ENCODE measurements at regions not wholly inside any gene's neighbourhood (a gene's known extent, or its start where the extent isn't known, plus 50 kb on each side); places are given as distances from the start of the nearest gene placed in this dataset.
A peak's percentile ranks its signal among the peaks of the same experiment; 100 is the strongest.
"Not testable (repeated sequence)": the region's sequence is repeated elsewhere in the genome, so short reads cannot be mapped to it uniquely, and the experiment has no call there.

DNA sequence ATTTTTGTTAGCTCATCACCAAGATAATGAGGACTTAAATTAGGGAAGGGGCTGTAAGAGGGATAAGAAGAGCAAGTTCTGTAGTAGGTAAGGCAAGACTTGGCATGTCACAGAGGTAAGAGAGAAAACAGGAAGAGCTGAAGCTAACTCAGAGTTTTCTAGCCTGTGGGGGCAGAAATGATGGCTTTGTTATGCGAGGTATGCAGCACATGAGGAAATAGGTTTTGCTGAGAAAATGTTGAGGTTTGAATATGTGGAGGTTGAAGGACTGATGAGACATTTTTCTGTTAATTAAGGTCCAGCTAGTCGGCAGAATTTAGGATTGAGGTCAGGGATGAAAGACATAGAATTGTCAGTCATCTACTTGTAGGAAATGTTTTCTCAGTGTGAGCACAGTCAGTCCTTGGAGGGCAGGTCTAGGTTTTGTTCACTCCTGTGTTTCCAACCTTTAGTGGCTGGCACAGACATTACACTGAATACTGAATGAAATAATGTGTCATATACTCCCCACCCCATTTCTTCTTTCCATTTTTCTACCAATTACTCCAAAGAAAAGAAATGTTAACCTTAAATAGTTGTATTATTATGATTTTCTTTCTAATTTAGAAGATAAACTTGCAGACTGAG lies 154.0 kb upstream of the AADAT start:
- DNase-seq: no peak

DNA sequence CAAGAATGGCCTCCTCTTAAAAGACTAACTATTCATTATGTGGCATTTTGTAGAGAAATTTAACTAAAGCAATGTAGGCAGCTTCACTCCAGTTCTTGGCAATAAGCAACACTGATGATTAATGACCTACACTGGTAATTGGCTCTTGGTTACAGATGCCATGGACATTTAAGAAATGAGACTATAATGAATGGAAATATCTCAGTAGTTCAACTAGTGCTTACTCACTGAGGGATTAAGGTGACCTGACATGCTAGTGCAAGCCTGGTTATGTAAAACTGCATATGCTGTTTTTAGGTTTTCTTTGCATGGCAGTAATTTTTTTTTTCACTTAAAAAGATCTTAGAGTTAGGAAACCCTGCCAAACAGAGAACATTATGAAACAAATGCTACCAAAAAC lies 152.7 kb upstream of the AADAT start:
- peak; percentile 46 for DNase-seq

DNA sequence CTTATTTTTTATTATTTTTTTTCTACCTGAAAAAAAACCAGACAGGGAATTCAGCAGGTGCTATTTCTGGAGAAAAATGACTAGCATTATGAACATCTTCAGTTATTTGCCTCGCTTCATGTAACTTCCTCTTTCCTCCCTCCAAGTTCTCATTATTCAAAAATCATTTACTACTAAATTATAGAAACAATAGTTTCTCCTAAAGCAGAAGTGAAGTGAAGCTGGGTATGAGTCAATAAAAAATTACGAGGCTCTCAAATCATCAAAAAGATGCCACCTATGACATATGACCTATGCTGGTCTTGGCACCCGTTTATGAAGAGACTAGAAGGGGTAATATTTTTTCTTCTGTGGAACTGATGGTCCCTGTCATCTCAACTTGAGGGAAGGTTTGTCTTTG lies 145.0 kb upstream of the AADAT start:
- DNase-seq: no peak

GRCh38 chr4:170231377-170231776 lies 141.6 kb upstream of the AADAT start:
- no peak for DNase-seq

DNA sequence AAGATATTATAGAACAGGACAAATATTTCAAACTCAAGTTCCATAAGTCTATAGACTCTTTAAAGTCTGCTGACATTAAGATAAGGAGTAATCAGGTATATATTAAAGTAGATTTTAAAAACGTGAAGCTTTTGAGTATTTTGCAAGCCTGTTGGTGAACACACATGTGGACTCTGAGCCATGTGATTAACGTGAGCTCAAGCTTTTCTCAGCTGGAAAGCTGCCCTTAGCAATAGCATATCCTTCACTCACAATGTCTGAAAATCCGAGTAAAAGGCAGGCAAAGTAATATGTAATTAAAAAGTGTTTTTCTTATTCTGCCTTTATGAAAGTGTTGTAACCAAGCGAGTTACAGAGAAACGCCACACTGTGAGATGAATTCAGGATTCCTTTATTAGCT lies 140.5 kb upstream of the AADAT start:
- no peak for DNase-seq

DNA sequence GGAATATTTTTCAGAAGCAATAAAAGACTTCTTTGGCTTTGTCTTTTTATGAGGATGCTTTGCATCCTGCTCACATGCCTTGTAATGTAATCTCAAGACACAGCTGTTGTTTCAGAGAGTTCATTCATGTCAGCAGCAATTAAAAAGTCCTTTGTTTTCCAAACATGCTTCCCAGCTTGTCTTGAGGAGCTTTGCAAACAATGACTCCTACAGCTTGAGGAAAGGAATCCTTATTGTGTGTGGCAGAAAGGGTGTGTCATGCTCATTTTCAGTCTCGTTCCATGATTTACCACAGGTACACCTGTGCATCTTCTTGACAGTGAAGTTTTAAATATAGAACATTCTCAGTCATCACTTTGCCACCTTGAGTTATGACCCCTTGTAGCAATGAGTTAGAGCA lies 139.2 kb upstream of the AADAT start:
- DNase-seq: no peak

- DNase-seq: peak; percentile 16
These were observed 138.2 kb upstream of the AADAT start for GRCh38 chr4:170227928-170228327.

GRCh38 chr4:170226288-170226687 lies 136.5 kb upstream of the AADAT start:
- DNase-seq: no peak

DNA sequence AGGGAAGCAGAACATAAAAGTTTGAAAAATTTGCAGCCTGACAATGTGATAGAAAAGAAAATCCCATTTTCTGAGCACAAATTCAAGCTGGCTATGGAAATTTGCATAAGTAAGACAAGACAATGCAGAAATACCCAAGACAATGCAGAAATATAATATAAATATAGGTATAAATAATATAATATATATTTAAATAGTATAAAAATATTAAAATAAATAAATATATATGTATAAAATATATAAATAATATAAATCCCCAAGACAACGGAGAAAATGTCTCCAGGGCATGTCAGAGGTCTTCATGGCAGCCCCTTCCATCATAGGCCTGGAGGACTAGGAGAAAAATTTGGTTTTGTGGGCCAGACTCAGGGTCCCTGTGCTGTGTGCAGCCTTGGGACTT lies 125.0 kb upstream of the AADAT start:
- no peak for DNase-seq

GRCh38 chr4:170214101-170214500 lies 124.3 kb upstream of the AADAT start:
- no peak for DNase-seq

DNA sequence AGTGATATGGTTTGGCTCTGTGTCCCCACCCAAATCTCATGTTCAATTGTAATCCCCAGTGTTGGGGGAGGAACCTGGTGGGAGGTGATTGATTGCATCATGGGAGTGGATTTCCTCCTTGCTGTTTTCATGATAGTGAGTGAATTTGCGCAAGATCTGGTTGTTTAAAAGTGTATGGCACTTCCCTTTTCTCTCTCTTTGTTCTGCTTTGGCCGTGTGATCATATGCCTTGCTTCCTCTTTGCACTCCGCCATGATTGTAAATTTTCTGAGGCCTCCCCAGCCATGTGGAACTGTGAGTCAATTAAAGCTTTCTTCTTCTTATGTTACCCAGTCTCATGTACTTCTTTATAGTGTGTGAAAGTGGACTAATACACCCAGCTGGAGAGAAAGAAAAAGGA lies 113.0 kb upstream of the AADAT start:
- DNase-seq: no peak

- DNase-seq: peak; percentile 9
These were observed 109.0 kb upstream of the AADAT start for GRCh38 chr4:170198747-170199146.

GRCh38 chr4:170194794-170195193 lies 105.0 kb upstream of the AADAT start:
- DNase-seq: not testable (repeated sequence)

DNA sequence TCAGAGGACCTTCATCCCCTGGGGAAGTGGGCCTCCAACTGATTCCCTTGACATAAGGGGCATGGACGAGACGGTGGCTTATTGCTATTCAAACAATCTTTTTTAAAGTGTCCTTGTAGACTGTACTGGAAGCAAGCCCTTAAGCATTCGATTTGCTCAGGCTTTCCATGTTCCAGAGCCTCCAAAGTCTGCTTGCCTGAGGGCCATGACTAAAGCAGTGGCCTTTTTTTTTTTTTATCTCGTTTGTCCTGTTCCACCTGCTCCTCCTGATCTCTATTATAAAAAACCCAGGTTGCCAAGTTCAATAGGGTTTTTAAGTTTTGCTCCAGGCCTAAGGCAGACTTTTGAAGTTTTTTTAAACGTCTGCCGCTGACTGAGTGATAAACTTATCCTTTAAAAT lies 103.7 kb upstream of the AADAT start:
- DNase-seq: no peak

- DNase-seq: no peak
These were observed 100.5 kb upstream of the AADAT start for GRCh38 chr4:170190265-170190664.

DNA sequence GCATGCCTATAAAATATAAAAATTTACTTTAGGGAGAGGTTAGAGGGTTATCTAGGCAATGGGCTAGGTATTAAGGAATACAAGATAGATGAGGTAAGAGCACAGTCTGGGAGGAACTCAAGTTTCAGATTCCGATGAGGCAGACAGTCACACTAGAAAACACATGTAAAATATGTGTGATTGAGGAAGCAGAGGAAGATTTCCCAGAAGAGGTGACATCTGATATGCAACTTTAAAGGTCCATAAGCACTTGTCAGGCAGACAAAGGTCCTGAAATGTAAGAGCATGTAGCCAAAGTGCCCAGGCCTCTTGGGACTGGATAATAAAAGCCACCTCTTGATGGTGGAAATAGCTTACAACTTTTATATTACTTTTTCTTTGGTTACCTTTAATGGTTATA lies 81.1 kb upstream of the AADAT start:
- DNase-seq: no peak

DNA sequence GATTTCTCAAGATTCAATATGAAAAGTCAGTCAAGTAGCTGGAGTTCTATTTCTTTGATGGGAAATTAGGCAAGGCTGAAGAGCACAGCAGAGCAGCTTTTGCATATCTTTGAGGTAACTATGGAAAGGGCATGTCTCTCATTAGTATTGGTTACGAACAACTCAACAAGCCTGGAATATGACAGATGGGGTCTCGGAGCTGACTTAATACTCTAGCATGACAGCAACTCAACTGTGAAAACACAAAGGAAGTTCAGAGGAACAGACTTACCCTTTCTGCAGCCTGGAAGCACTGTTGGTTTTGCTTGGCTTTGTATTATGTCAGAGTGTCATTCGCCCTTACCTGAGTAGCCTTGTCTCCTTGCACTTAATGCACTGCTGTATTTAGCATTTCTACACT lies 79.9 kb upstream of the AADAT start:
- peak; percentile 29 for DNase-seq

DNA sequence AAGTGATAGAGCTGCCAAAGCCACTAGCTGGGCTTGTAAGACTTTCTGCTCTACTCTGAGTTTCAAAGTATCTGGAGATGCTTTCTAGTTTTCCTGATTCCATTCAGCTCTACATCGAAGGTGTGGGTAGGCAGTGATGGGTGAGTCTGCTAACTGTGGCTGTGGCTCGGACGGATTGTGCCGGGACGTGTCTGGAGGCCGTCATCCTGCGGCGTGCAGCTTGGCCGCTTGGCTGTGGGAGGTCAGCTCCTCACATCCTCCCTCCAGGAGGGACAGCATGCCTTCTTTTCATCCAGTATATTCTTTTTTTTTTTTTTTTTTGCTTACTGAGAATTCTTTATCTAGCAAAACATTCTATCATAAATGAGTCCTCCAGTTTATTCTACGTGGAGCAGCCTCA lies 77.9 kb upstream of the AADAT start:
- DNase-seq: no peak

- not testable (repeated sequence) for DNase-seq
These were observed 76.4 kb upstream of the AADAT start for GRCh38 chr4:170166193-170166592.

DNA sequence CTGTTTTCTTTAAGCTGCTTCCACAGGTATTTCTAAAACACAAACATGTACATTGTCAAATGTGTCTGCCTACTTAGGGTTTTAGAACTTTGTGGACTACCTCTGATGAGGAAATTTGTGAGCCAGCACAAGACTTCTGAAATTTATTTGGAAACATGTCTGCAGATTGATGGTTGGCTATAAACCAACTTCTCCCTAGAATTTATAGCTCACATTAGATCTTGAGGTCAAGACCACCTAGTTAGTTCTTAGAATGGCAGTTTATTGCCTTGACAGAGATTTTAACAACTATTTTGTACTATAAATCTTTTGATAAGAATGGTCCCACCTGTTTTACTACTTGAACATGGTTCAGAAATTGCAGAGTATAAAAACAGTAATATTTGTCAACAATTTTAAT lies 72.7 kb upstream of the AADAT start:
- DNase-seq: no peak

GRCh38 chr4:170157670-170158069 lies 67.9 kb upstream of the AADAT start:
- DNase-seq: no peak

GRCh38 chr4:170145120-170145519 lies 55.4 kb upstream of the AADAT start:
- no peak for DNase-seq

- no peak for DNase-seq
These were observed 50.0 kb upstream of the AADAT start for GRCh38 chr4:170139764-170140163.

Measured in NCI-H82 (cell line).